GM12874 (cell line): ENCODE measurements at regions not wholly inside any gene's neighbourhood (a gene's known extent, or its start where the extent isn't known, plus 50 kb on each side); places are given as distances from the start of the nearest gene placed in this dataset.

Experiments
- CTCF ChIP-seq: IDR thresholded peaks from 2 replicates; pipeline ENCODE4 v1.5.1; 2011; ENCODE audit warnings: low read depth, mild to moderate bottlenecking, control low read depth, low read length, moderate library complexity; ENCODE audit not compliant: insufficient read depth

- TF ChIP-seq CTCF: no peak
Measured at GRCh38 chr1:69315416-69315815, 252.3 kb upstream of the LRRC7 start.

- no peak for TF ChIP-seq CTCF
Measured at GRCh38 chr1:69315823-69316222, 251.9 kb upstream of the LRRC7 start.

- no peak for TF ChIP-seq CTCF
Measured at GRCh38 chr1:69319287-69319686, 248.4 kb upstream of the LRRC7 start.

- TF ChIP-seq CTCF: no peak
Measured at GRCh38 chr1:69320757-69321211, 246.9 kb upstream of the LRRC7 start.

- no peak for TF ChIP-seq CTCF
Measured at GRCh38 chr1:69321311-69321710, 246.4 kb upstream of the LRRC7 start.

- no peak for TF ChIP-seq CTCF
Measured at GRCh38 chr1:69328186-69328585, 239.5 kb upstream of the LRRC7 start.

- no peak for TF ChIP-seq CTCF
Measured at GRCh38 chr1:69363236-69363635, 204.5 kb upstream of the LRRC7 start.

GRCh38 chr1:69373520-69373919 is 194.2 kb upstream of the LRRC7 start:
- TF ChIP-seq CTCF: no peak
